HG03135 (cell line): ENCODE measurements at regions not wholly inside any gene's neighbourhood (a gene's known extent, or its start where the extent isn't known, plus 50 kb on each side); places are given as distances from the start of the nearest gene placed in this dataset.
"Not testable (repeated sequence)": the region's sequence is repeated elsewhere in the genome, so short reads cannot be mapped to it uniquely, and the experiment has no call there.

Experiments
- ATAC-seq: cut with Tn5 transposase; IDR thresholded peaks from one replicate; pipeline ENCODE4 v1.9.1; 2021; ENCODE audit warnings: mild to moderate bottlenecking, moderate library complexity; ENCODE audit not compliant: unreplicated experiment

GRCh38 chr5:154562244-154562880 lies 84.3 kb upstream of the HAND1 start:
- no peak for ATAC-seq

GRCh38 chr5:154559398-154560276 lies 81.6 kb upstream of the HAND1 start:
- no peak for ATAC-seq

GRCh38 chr5:154557548-154557947 lies 79.5 kb upstream of the HAND1 start:
- ATAC-seq, result no peak

GRCh38 chr5:154547551-154547950 lies 69.5 kb upstream of the HAND1 start:
- ATAC-seq, result no peak

- no peak for ATAC-seq
Measured at GRCh38 chr5:154546719-154547118, 68.7 kb upstream of the HAND1 start.

- ATAC-seq, result no peak
Measured at GRCh38 chr5:154544646-154545045, 66.6 kb upstream of the HAND1 start.

- no peak for ATAC-seq
Measured at GRCh38 chr5:154543380-154543779, 65.4 kb upstream of the HAND1 start.

GRCh38 chr5:154542581-154542980 lies 64.6 kb upstream of the HAND1 start:
- ATAC-seq, result no peak

- ATAC-seq, result no peak
Measured at GRCh38 chr5:154542000-154542399, 64.0 kb upstream of the HAND1 start.

- no peak for ATAC-seq
Measured at GRCh38 chr5:154541553-154541952, 63.5 kb upstream of the HAND1 start.

GRCh38 chr5:154540600-154540999 lies 62.6 kb upstream of the HAND1 start:
- ATAC-seq, result no peak

GRCh38 chr5:154538492-154538891 lies 60.5 kb upstream of the HAND1 start:
- no peak for ATAC-seq

- ATAC-seq, result not testable (repeated sequence)
Measured at GRCh38 chr5:154536439-154536838, 58.4 kb upstream of the HAND1 start.

- ATAC-seq, result no peak
Measured at GRCh38 chr5:154535535-154535934, 57.5 kb upstream of the HAND1 start.

GRCh38 chr5:154534457-154535050 lies 56.5 kb upstream of the HAND1 start:
- ATAC-seq, result no peak

GRCh38 chr5:154529282-154529681 lies 51.3 kb upstream of the HAND1 start:
- no peak for ATAC-seq

- no peak for ATAC-seq
Measured at GRCh38 chr5:154528005-154528594, 50.1 kb upstream of the HAND1 start.
